CD4-positive, alpha-beta T cell treated with Interleukin-17A for 1 hour (primary cell): ENCODE measurements at regions not wholly inside any gene's neighbourhood (a gene's known extent, or its start where the extent isn't known, plus 50 kb on each side); places are given as distances from the start of the nearest gene placed in this dataset.
"Not testable (repeated sequence)": the region's sequence is repeated elsewhere in the genome, so short reads cannot be mapped to it uniquely, and the experiment has no call there.

Experiments
- DNase-seq: peaks from one replicate; pipeline ENCODE4 v3.0.0-alpha.2; 2020

DNA sequence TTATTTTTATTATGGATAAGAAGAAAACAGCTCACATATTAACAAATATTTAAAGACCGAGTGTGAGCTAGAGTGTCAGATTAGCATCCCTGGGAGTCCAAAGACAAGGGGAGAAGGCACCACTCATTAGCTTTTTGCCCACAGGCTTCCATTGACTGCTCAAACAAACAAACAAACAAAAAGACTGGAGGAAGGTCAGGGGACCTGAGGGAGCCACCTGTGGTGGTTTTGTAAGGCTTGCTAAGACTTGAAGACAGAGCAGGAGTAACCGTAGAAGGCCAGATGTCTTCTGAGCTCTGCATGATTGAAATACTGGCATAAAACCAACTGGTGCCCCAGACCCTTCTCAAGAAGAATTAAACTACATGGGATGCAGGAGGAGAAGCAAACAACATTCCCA, 395.2 kb upstream of the CNTN5 start:
- no peak for DNase-seq

DNA sequence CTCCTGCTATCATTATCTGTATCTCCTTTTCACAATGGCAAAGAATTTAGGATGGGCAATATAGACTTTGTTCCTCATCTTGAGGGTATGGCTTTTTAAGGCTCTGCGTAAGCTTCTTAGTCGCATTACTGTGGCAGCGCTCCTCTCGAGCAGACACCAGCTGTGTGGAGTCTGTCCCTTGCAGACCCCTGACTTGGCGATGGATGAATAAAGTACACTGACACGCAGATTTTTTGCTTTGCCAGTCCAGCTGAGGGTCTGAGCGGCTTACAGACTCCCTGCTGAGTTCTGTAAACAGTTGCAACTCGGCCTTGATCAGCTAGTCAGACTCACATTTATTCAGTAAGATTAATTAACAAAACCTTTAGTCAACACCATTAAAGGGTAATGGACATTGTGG, 390.0 kb upstream of the CNTN5 start:
- DNase-seq = no peak

DNA sequence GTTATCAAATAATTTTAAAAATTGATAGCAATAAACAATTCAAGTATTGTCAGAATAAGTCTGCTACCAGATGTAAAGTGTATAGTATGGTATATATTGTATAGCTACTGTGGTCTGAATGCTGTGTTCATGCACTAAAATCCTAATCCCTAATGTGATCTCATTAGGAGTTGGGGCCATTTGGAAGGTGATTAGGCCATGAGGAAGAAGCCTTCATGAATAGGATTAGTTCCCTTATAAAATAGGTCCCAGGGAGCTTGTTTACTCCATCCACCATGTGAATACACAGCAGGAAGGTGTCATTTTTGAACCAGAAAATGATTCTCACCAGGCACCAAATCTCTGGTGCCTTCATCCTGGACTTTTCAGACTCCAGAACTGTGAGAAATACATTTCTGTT, 363.0 kb upstream of the CNTN5 start:
- no peak for DNase-seq

DNA sequence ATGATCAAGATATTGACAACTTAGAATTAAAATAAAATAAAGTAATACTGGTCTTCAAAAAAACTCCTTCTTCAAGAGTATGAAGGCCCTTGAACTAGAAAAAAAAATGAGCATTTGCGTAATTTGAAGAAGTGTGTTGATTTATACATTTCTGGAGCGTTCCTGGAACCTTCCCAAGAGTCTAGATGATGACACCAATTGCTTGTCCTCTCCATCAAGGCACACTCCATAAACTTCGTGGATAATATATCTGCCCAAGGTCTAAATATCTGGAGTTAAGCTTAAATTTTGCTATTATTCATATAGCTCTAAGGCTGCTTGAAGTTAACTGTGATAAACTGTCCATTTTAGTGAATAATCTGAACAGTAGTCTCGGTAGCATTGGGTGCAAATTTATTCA, 361.3 kb upstream of the CNTN5 start:
- no peak for DNase-seq

DNA sequence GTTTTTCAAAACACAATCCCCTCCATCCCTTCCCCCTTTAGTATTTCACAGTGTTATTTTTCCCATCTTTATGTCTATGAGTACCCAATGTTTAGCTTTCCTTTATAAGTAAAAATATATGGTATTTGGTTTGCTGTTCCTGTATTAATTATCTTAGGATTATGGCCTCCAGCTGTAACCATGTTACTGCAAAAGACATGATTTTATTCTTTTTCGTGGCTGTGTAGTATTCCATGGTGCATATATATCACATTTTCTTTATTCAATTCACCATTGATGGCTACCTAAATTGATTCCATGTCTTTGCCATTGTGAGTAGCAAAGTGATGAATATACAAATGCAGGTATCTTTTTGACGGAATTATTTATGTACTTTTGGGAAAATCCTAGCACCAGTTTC, 346.4 kb upstream of the CNTN5 start:
- no peak for DNase-seq

DNA sequence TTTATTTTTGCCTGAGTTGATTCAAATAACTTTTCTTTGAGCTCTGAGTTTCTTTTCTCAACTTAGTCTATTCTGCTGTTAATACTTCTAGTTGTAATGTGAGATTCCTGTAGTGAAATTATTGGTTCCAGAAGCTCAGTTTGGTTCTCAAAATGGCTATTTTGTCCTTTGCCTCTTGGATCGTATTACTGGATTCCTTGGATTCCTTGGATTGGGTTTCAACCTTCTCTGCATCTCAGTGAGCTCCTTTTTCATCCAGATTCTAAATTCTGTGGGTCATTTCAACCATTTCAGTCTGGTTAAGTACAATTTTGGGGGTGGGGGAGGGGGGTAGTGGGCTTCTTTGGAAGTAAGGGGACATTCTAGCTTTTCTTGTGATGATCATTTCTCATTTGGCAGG, 341.1 kb upstream of the CNTN5 start:
- no peak for DNase-seq

DNA sequence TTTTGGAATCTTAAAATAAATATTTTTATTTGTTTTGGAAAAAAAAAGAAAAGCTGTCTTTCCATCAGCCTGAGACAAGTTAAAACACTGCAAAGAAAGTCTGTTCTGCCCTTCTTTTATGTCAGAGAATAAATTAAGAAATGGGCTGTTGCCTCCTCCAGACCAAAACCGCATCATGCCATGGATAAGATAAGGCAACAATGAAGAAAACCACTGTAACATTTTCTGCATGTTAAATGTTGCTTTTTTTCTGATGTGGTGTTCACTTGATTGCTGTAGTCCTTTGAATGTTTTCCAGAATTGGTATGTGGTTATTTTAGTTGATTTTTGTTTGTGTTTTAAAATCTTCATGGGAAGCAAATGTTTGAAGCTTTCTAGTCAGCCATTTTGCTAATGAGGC, 319.2 kb upstream of the CNTN5 start:
- no peak for DNase-seq

DNA sequence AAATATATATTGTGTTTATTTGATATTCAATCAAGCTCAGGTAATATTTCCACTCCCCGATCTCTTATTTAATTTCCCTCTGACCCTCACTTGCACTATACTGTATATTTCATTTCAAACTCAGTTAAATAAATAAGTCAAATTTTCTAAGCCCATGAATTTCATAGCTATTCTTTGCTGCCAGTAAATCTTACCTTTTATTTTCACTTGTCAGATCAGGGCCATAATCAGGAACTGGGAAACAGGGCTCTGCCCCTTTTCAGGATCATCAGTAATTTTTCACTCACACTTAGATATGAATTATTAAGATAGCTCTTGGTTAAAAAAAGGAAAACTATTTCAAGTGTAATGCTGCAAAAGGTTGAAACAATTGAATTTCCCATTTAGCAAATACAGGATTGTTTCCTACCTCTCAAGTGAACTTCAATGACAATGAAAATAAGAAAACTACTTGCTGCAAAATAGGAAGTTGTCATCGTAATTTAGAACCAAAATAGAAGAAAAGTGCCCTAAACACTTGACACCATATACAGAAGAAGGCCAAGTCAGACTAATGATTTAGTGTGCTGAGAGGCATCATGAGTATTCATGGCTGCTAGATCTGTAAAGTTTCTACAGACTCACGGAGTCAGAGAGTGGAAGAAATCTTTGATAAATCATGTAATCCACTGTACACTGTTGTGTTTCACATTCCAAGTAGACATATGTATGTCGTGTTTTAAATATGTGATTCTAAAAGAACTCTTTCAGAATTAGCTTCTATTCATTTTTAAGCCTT, 316.8 kb upstream of the CNTN5 start:
- DNase-seq = no peak

DNA sequence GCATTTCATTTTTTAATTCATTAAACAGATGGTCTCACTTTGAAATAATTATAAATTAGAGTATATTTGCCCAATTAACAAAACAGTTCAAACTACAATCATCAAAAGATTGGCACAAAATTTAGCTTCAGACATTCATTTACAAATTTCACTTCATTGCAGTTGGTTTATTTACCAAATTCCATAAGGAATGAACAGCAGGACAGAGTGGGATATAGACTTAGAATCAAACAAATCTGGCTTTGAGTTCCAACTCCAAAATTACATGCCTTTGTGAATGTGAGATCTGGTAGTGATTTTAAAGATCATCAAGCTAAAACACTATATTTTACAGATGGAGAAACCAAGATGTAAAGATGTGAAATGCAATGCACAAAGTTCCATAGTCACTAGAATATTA, 310.7 kb upstream of the CNTN5 start:
- DNase-seq = no peak

DNA sequence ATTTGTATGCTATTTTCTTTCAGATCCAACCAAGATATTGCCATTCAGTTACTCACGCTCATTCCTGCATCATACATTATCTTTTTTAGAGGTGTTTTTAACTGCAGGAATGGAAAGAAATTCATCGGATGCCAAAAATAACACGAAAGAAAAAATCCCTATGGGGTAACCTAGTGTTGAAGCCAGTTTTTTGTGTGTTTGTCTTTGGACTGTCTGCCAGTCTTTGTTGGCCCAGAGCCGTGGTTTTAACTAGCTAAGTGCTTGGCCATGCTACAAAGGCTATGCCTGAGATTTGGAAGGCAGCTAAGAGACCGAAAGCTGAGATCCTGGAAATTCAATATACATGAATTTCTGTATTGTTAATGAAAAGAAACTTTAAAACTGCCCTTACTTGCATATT, 309.8 kb upstream of the CNTN5 start:
- no peak for DNase-seq

DNA sequence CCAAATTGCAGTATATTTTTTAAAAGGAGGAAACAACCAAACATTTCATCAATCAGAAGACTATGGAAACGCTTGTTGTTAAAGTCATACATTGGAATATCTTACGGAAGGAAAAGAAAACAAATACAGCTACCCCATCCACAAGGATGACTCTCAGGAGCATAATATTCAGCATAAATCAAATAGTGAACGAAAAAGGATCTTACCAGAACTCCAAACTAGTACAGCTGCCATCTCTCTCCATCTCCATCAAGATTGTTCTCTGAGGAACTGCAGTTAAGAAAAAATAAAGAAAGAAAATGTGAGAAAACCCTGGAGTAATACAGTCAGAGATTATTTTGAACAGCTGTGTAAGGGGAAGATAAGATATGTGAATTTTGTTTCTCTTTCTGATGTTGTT, 299.8 kb upstream of the CNTN5 start:
- no peak for DNase-seq

DNA sequence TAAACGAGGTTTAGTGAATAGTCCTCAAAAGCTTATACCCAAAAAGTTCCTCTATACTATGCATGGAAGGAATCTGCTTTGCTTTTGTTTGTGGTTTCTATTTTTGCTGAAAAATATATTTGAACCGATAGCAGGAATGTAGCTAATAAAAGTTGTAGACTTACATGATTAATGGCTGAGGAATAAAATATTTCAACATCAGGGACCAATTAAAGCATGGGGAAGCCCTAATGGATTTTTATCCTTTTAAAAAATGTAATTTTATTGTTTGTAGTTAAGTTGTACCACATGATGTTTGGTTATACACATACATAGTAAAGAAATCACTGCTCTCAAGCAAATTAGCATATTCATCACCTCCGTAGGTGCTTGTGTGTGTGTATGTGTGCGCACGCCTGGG, 295.3 kb upstream of the CNTN5 start:
- DNase-seq = no peak

DNA sequence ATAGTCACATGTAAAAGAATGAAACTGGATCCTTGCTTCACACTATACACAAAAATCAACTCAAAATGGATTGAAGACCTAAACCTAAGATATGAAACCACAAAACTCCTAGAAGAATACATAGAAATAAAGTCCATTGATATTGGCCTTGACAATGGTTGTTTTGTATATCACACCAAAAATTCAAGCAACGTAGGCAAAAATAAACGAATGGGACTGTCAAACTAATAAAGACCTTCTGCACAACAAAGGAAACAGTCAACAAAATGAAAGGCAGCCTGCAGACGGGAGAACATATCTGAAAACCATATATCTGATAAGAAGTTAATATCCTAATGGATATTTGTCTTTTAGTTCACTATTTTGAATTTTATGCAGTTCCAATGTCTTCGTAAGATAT, 292.3 kb upstream of the CNTN5 start:
- DNase-seq = no peak

DNA sequence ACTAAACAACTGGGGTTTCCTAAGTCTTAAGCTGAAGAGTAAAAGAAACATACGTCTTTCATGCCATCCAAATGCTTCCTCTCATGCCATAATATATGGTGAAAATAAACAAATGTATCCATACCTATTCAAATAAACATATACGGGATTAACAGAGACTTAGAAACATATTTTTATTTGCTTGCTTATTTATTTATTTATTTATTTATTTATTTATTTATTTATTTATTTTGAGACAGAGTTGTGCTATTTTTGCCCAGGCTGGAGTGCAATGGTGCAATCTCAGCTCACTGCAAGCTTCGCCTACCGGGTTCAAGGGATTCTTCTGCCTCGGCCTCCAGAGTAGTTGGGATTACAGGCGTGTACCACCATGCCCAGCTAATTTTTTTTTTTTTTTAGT, 291.6 kb upstream of the CNTN5 start:
- no peak for DNase-seq

DNA sequence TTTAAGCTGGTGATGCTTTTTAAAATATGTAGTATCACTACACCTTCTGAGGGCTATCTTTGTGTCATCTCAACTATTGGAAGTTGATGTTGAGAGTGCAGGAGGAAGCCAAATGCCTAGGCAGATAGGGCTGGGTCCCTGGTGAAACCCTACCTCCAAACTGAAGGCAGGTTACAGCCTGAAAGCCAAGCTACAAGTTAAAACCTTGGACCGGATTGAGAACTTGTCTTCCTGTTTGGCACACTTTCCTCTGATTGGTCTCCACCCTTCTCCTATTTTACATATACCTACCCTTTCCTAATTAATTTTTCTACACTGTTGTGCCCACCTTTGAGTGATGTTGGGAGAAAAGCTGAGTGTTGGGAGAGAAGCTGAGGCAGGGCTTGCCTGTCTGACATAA, 287.8 kb upstream of the CNTN5 start:
- no peak for DNase-seq

DNA sequence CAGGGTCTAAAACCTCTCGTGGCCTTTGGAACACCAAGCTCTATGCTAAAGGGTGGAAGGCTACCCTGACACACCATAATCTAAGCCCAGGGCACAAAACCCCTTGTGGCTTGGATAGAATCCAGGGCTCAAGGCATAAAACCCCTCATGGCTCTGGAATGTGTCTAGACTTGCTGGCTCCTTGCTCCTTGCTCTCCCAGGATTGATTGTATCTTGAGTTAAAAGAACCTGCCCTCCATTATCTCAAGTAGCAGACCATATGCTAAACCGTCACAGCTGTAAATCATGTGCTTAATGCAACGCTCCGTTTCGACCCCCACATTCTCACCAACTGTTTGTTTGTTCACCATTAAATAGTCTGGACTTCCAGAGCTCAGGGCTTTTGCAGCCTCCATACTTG, 287.4 kb upstream of the CNTN5 start:
- DNase-seq = not testable (repeated sequence)

DNA sequence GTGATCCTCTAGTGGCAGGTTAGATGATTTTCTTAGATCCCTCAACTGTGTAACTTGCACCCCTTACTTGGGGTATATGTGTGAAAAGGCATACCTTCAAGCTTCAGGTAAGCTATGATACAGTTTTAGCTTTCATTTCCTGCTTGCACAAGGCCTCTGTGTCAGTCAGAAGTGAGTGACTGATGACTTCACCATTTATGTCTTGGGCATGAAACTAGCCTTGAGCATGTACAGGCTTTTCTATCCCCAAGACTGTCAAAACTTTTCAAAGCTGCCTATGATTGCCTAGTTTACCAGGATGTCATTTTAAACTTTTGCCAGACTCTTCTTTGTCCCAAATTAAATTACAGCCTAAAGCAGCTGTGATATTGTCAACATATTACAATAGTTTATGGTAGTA, 286.1 kb upstream of the CNTN5 start:
- DNase-seq = no peak

DNA sequence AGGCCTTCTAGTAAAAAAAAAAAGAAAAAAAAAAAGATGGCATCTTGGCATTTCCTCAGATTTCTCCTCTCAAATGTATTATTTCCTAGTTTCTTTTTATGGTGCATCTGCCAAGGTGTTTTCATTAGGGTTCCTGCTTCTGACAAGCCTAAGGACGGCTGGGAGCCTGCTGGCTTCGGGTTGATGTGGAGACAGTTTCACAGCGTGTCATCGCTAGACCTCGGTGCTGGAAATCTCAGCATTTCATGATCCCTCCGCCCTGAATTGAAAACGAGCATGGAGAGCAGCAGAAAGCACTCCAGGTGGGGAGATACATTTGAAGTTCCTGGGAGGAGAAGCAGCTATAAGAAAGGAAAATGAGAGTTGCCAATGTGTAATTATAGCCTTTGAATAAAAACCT, 283.9 kb upstream of the CNTN5 start:
- DNase-seq = no peak

DNA sequence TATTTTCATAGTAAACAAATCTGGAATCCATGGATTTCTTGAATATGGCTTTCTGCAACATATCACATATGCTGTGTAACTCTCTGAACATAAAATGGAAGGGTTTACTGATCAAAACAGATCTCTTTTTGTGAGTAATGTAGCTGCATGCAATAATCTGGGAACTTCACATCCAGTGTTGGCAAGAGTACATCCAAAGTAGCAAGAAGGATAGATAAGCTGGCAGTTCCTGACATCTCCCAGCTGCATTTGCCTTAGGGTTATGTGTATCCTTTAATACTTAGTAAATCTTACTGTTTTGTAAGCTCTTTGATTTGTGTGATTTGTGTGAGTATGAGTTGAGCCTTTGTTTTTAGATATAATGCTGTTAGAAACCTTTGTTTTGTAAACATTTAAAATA, 280.4 kb upstream of the CNTN5 start:
- no peak for DNase-seq

DNA sequence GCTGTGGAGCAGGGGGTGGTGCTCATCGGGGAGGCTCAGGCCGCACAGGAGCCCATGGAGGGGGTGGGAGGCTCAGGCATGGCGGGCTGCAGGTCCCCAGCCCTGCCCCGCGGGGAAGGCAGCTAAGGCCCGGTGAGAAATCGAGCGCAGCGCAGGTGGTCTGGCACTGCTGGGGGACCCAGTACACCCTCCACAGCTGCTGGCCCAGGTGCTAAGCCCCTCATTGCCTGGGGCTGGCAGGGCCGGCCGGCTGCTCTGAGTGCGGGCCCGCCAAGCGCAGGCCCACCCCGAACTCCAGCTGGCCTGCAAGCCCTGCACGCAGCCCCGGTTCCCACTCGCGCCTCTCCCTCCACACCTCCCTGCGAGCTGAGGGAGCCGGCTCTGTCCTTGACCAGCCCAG, 257.3 kb upstream of the CNTN5 start:
- not testable (repeated sequence) for DNase-seq

DNA sequence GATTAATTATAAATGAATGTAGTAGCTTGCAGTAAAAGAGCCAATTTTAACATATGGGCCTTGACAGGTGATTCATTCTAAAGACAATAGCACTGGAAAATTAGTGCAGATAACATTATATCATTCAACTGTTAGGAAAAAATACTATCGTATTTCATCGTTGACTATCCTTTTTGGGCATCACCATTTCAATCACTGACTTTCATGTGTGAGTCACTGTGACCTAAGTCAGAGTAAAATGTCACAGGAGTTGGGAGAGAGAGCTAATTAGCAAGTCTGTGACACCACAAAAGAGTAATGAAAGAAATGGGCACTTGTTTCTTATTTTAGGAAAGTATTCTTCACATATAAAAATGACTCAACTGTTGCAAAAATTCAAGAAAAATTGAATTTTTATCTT, 253.8 kb upstream of the CNTN5 start:
- DNase-seq = no peak

DNA sequence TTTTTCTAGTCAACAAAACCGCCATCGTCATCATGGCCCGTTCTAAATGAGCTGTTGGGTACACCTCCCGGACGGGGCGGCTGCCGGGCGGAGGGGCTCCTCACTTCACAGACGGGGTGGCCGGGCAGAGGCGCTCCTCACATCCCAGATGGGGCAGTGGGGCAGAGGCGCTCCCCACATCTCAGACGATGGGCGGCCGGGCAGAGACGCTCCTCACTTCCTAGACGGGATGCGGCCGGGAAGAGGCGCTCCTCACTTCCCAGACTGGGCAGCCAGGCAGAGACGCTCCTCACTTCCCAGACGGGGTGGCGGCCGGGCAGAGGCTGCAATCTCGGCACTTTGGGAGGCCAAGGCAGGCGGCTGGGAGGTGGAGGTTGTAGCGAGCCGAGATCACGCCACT, 250.7 kb upstream of the CNTN5 start:
- DNase-seq = not testable (repeated sequence)

DNA sequence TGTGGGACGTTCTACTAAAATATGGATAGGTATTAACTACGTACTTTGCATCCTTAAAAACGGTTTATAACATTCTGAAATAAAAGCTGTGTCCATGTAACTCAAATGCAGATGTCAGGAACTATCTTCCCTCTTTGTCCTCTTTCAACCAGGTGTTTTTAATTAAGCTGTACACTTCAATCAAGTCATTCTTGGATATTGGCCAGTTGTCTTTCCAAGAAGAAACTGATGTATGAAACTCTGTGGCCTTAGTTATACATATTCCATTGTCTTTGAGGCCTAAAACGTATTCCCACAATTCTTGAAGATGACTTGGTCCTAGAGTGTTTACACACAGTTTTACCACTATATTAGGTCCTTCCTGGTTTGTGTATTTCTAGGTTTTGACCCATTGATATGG, 249.0 kb upstream of the CNTN5 start:
- DNase-seq = no peak

DNA sequence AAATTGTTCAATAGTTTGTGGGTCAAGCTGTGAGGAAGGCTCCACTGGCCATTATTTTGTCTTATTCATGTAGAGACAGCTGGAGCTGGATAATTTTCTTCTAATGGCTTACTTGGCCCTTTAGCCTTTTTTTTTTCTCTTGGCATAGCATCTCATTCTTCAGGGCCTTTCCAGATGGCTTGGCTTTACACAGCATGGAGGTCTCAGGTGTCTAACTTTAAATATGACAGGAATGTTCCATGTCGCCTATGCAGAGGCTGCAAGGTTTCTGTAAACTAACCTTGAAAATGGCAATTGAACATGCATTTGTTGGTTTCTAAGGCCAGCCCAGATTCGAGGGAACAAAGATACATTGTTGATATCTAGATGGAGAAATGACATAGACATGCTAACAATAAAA, 247.9 kb upstream of the CNTN5 start:
- no peak for DNase-seq

DNA sequence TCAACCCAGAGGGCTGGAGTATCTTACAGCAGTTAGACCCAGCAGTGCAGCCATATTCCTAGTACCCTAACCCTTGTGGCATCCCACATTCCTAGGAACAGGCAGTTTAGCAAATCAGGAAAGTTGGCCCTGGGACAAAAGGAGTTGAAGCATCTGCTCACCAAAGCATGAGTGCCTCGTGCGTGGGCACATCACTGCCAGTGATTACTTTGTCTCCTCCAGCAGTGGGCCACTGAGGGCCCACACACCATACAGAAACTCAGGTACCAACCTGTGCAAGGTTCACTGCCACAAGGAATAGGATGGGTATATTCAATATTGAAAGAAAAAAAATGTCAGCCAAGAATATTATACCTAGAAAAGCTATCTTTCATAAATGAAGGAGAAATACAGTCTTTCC, 227.5 kb upstream of the CNTN5 start:
- DNase-seq = no peak

DNA sequence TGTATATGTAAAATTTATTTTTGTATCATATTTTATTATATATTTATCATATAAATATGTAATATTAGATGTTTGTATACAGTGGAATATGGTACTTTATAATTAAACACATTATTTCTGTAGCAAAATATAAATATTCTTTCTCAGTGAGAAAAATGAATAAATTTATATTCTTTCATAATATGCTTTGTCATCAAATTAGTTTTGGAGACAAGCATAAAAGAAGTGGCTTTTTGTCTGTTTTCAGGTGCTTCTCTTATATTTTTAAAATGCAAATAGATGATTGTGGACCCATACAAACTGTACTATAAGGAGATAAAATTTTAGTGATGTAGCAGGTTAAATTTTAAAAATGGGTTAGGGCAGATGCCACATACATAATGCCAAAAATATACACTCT, 222.4 kb upstream of the CNTN5 start:
- DNase-seq = no peak
